ENCODE measurements at regions not wholly inside any gene's neighbourhood (a gene's known extent, or its start where the extent isn't known, plus 50 kb on each side); places are given as distances from the start of the nearest gene placed in this dataset.
A peak's percentile ranks its signal among the peaks of the same experiment; 100 is the strongest.

DNA sequence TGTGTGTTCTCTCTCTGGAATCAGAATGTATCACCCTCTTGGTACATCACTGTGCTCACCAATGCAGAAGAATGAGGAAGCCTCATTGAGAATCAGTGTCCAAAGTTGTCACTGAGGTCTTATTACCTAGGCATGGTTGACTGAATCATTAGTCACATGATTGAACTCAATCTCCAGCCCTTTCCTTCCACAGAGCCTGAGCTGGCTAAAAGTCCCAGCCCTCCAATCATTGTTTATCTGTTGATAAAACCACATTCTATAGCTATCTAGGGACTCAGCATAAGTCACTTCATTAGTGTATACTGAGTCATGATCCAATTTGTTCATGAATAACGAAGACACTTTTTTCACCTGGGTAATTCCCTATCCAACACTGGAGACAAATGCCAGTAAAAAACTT lies 396.8 kb downstream of the TRAM1L1 start (continued):
- TF ChIP-seq TRIM24 (CRISPR knock-in tag; IDR thresholded peaks at IDR 0.05) (no peak), MLLT10 (CRISPR knock-in tag; IDR thresholded peaks at IDR 0.05) (no peak), THYN1 (CRISPR knock-in tag; IDR thresholded peaks at IDR 0.05; ENCODE audit: borderline replicate concordance, low read depth) (no peak)
- TF ChIP-seq, protein P1, sequence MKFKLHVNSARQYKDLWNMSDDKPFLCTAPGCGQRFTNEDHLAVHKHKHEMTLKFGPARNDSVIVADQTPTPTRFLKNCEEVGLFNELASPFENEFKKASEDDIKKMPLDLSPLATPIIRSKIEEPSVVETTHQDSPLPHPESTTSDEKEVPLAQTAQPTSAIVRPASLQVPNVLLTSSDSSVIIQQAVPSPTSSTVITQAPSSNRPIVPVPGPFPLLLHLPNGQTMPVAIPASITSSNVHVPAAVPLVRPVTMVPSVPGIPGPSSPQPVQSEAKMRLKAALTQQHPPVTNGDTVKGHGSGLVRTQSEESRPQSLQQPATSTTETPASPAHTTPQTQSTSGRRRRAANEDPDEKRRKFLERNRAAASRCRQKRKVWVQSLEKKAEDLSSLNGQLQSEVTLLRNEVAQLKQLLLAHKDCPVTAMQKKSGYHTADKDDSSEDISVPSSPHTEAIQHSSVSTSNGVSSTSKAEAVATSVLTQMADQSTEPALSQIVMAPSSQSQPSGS (CRISPR knock-in tag; IDR thresholded peaks at IDR 0.05): no peak

- TF ChIP-seq SKI (IDR thresholded peaks at IDR 0.05; ENCODE audit: partially characterized antibody): no peak
- TF ChIP-seq, protein P2, sequence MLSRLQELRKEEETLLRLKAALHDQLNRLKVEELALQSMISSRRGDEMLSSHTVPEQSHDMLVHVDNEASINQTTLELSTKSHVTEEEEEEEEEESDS (CRISPR knock-in tag; IDR thresholded peaks at IDR 0.05; ENCODE audit: borderline replicate concordance): no peak
- TF ChIP-seq ELF4 (CRISPR knock-in tag; IDR thresholded peaks at IDR 0.05; ENCODE audit: borderline replicate concordance): no peak
- TF ChIP-seq ZNF160 (CRISPR knock-in tag; IDR thresholded peaks at IDR 0.05): no peak
- no peak for TF ChIP-seq SNAPC4 (CRISPR knock-in tag; IDR thresholded peaks at IDR 0.05)
- TF ChIP-seq CTCF (CRISPR knock-in tag; IDR thresholded peaks at IDR 0.05): peak; percentile 32; the same call in 1 of the 2 replicates
- 0 out of 2 replicates have a peak, but pooled peaks have one; percentile 4 for TF ChIP-seq SMC3 (IDR thresholded peaks at IDR 0.05; ENCODE audit: low read length)
- TF ChIP-seq ZNF747 (CRISPR knock-in tag; IDR thresholded peaks at IDR 0.05; ENCODE audit: borderline replicate concordance): no peak
- H3K27me3 ChIP-seq (ENCODE audit: control insufficient read depth in 1 of 2, insufficient read depth in 2 of 2, low read length in 2 of 2): no peaks in the 10 kb centered on the region
- no peak overlapping the region for H3K9ac ChIP-seq (ENCODE audit: insufficient read depth, low read depth, low read length)
- H2AFZ ChIP-seq (ENCODE audit: low read length): no peak overlapping the region
- DNase-seq (ENCODE audit: low spot score) (no peak), ATAC-seq (no peak), FAIRE-seq (no peak)
- in situ Hi-C loops (cut with HindIII; ENCODE audit: extremely low pct_ligation_motif_present, low pct_unique_long_range_greater_than_20kb): no loop called here
- CTCF ChIA-PET (ENCODE audit: low intra/inter-chr PET ratio, low total read pairs): interaction anchor here (1.3 kb wide), 1 partner anchor 310 kb away, joined by 4 read pairs; no protein-coding TSS in a partner anchor
- no peak overlapping the region for H3K27ac ChIP-seq (ENCODE audit: extremely low read length, insufficient read depth, low read length)
- H4K20me1 ChIP-seq (ENCODE audit: insufficient read depth, low read length): no peaks in the 10 kb centered on the region
- POLR2A ChIA-PET: no interaction called here
- H3K36me3 ChIP-seq (replicated peaks in 1 of 2; ENCODE audit: control insufficient read depth in 1 of 2, insufficient read depth in 2 of 2, low read length in 2 of 2): no peaks in the 10 kb centered on the region
- H3K4me3 ChIP-seq (replicated peaks in 1 of 3; ENCODE audit: insufficient read depth in 1 of 3, low read depth in 2 of 3, low read length in 3 of 3): no peak overlapping the region
- no TSS peak for BruUV-seq (replicated peaks)
- H3K79me2 ChIP-seq (ENCODE audit: insufficient read depth, low read length): no peaks in the 10 kb centered on the region
- no peaks in the 10 kb centered on the region for H3K4me1 ChIP-seq (ENCODE audit: insufficient read depth, low read length)
- intact Hi-C loops (cut with micrococcal nuclease; ENCODE audit: unreplicated experiment): loop anchor here (1.0 kb wide), 1 partner anchor 310 kb away; no protein-coding TSS in a partner anchor
- H3K4me2 ChIP-seq (ENCODE audit: low read depth, low read length): no peak overlapping the region
- WGBS (ENCODE audit: low lambda C conversion rate): 3% methylated on average over 2 of the region's 2 CpGs
- no peaks in the 10 kb centered on the region for H3K9me3 ChIP-seq (ENCODE audit: low read length)
Observed at GRCh38 chr4:116668190-116668589, 417.2 kb downstream of the TRAM1L1 start.

All from HepG2 (cell line).